ENCODE measurements at regions not wholly inside any gene's neighbourhood (a gene's known extent, or its start where the extent isn't known, plus 50 kb on each side); places are given as distances from the start of the nearest gene placed in this dataset.

- DNase-seq: no peak
Observed at GRCh38 chr18:24674200-24674599, 213.8 kb downstream of the HRH4 start.

- no peak for DNase-seq
Observed at GRCh38 chr18:24674605-24675004, 214.2 kb downstream of the HRH4 start.

DNA sequence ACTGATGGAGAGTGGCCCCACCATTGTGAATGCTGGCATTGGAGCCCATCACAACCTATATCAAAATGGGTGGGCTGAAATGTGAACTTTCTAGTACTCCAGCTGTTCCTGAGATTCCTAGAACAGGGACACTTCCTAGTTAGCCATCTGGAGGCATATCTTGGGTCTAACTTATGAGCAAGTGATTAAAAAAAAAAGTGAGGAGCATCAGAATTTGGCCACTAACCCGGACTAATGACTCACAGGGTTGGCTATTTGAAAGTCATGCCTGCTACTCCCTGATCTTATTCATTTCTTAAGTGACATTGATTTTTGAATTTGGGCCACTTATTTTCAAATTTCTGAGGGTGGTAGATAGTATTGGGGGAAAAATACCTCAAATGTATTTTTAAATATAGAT lies 216.6 kb downstream of the HRH4 start:
- DNase-seq: no peak

DNA sequence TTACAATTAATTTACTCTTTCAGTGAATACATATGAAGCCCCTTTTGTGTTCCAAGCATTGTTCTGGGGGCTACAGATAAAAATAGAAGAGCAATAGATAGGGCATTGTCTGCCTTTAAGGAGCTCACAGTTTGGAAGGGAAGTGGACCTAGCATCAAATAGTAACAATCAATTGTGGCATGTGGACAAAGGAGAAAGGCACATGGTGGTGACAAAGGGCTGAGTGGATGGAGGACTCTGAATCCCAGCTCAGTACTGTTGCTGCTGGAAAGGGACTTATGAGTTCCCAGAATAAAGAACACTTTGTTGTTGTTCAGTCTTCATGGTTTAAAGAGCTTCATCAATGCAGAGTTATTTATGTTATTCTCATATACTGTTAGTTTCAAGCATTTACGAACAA lies 217.7 kb downstream of the HRH4 start:
- no peak for DNase-seq

GRCh38 chr18:24678626-24679025 lies 218.2 kb downstream of the HRH4 start:
- no peak for DNase-seq

DNA sequence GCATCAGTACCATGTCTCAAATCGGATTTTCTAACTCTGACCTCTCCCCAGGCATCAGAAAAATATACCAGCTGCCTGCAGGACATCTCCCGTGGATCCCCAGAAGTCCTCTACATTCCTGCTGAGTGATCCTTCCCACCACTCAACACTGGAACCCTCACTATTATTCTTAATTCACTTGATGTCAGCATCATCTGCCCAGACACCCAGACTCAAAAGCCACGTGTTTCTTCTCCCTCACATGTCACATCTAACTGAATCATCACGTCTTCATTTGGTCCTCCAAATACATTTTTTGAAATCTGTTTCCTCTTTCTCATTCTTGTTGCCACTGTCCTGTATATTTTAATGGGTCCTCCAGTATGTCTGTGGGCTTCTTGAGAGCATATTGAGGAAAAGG lies 218.6 kb downstream of the HRH4 start:
- DNase-seq: no peak

GRCh38 chr18:24683925-24684324 lies 223.5 kb downstream of the HRH4 start:
- no peak for DNase-seq

- DNase-seq: no peak
Observed at GRCh38 chr18:24685254-24685959, 225.0 kb downstream of the HRH4 start.

DNA sequence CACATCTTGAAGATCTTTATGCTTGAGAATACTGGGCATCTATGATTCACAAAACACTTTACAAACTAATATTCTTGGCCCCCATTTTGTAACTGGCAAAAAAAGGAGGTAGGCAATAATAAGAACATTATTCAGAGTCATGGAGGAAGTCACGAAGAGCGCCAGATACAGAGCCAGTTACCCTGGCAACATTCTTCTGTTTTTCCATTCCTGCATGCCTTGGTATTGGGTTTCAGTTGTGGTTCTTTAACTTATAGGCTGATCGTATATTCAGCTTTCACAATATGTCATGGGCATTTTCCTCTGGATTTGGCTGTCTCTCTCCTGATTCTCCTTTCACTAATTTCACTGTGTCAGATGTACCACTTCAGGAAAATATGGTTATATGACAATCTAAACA lies 234.7 kb downstream of the HRH4 start:
- DNase-seq: no peak

DNA sequence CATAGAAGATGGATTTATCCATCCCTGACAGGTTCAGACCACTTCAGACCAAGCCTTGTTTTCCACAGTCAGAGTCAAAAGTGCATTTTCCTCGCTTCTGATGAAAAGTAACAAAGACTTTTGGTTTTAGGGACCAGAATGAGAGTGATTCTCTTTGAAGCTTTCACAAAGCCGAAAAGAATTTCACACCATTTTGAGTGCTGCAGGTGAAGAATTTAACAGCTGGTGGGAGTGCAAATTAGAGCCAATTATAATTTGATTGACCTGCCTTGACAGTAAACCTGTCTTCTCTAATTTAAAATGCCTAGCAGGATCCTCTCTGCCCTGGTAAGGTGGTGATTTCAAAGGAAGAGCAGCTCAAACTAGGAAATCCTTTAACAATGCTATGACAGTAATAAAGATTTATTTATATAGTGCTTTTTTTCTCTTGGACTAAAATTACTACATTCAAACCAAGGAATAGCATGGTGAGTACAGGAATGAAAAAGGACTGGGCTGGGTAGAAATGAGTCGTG lies 241.6 kb downstream of the HRH4 start:
- DNase-seq: no peak

- no peak for DNase-seq
Observed at GRCh38 chr18:24703316-24703715, 242.9 kb downstream of the HRH4 start.

DNA sequence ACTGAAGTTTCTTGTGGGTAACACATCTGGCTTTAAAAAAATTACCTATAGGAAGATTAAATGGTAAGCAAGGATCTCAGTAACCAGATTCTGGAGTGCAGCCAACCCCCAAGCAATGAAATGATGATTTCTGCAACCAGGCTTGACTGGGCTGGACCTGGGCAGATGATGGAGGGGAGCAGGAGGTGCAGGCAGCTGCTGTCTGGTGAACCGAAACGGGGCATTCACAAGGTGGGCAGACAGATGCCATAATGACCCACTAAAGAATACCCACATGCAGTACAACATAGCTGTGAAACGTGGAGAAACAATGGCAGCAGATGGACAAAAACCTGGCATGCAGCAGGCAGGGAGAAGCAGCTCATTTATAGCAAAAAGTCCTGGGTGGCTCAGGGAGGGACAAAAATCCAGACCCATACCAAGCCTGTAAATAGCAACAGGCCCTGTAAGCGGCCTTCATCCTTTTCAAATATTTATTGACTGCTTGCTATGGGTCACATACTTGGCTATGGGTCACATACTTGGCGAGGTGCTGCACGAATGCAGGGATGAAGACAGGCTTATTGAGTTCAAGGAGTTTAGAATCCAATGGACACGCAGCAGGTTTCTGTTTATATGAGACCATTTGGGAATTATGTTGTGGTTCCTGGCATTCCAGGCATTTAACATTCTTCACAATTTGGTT lies 244.7 kb downstream of the HRH4 start:
- no peak for DNase-seq

GRCh38 chr18:24710474-24710873 lies 250.0 kb downstream of the HRH4 start:
- DNase-seq: no peak

GRCh38 chr18:24719791-24720190 lies 259.4 kb downstream of the HRH4 start:
- DNase-seq: no peak

GRCh38 chr18:24721388-24721787 lies 261.0 kb downstream of the HRH4 start:
- no peak for DNase-seq

- peak; percentile 51 for DNase-seq
Observed at GRCh38 chr18:24725644-24726415, 265.4 kb downstream of the HRH4 start.

- peak; percentile 84 for DNase-seq
Observed at GRCh38 chr18:24726727-24727492, 266.5 kb downstream of the HRH4 start.

- no peak for DNase-seq
Observed at GRCh38 chr18:24727685-24728084, 267.2 kb downstream of the HRH4 start.

GRCh38 chr18:24731158-24731557 lies 270.7 kb downstream of the HRH4 start:
- DNase-seq: no peak

- no peak for DNase-seq
Observed at GRCh38 chr18:24731981-24732380, 271.5 kb downstream of the HRH4 start.

DNA sequence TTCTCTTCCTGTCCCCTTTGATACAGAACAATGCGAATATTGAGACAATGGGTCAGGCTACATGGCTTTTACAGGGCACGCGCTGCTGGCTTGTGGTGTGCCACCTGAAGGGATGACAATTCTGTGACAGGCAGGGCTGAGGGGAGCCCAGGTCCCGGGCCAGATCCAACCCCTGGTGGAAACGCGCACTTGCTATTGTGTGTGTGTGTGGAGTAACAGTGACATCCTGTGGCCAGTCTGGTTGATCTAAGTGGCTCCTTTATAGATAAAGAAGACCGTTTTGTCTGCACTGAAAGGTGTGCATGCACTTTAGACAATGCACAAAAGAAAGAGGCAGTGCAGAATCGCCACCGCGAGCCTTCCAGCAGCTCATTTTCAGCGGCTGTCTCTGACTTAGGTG lies 273.6 kb downstream of the HRH4 start:
- no peak for DNase-seq

- DNase-seq: peak; percentile 68
Observed at GRCh38 chr18:24735624-24736231, 275.3 kb downstream of the HRH4 start.
